GM13977 (cell line): ENCODE measurements at regions not wholly inside any gene's neighbourhood (a gene's known extent, or its start where the extent isn't known, plus 50 kb on each side); places are given as distances from the start of the nearest gene placed in this dataset.
"Not testable (repeated sequence)": the region's sequence is repeated elsewhere in the genome, so short reads cannot be mapped to it uniquely, and the experiment has no call there.

Source experiments
- DNase-seq: peaks from one replicate; pipeline ENCODE4 v3.0.0; 2012; ENCODE audit warnings: low spot score
- CTCF ChIP-seq: IDR thresholded peaks from 2 replicates; pipeline ENCODE4 v1.5.1; 2012; ENCODE audit warnings: mild to moderate bottlenecking, control low read depth; ENCODE audit not compliant: insufficient read depth; ENCODE audit errors: extremely low read depth, missing control alignments
- in situ Hi-C: fragments of 300-500 bp; cut with MboI; formaldehyde crosslinking; loops from one replicate; pipeline ENCODE4 v1.12.0; 2022; ENCODE audit warnings: low sequenced_read_pairs, low pct_unique_long_range_greater_than_20kb, mixed read lengths, inconsistent platforms; ENCODE audit not compliant: unreplicated experiment

- DNase-seq: no peak
- in situ Hi-C loops: no loop called here
- TF ChIP-seq CTCF: no peak
These were observed 64.6 kb upstream of the ATP2C1 start for GRCh38 chr3:130828948-130829947.

GRCh38 chr3:130831719-130832400 is 62.0 kb upstream of the ATP2C1 start:
- DNase-seq: no peak
- TF ChIP-seq CTCF: no peak
- in situ Hi-C loops: no loop called here

DNA sequence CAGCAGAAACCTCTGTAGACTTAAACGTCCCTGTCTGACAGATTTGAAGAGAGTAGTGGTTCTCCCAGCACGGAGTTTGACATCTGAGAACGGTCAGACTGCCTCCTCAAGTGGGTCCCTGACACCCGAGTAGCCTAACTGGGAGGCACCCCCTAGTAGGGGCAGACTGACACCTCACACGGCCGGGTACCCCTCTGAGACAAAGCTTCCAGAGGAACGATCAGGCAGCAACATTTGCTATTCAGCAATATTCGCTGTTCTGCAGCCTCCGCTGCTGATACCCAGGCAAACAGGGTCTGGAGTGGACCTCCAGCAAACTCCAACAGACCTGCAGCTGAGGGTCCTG is 61.5 kb upstream of the ATP2C1 start:
- DNase-seq, in situ Hi-C loops: not testable (repeated sequence)

DNA sequence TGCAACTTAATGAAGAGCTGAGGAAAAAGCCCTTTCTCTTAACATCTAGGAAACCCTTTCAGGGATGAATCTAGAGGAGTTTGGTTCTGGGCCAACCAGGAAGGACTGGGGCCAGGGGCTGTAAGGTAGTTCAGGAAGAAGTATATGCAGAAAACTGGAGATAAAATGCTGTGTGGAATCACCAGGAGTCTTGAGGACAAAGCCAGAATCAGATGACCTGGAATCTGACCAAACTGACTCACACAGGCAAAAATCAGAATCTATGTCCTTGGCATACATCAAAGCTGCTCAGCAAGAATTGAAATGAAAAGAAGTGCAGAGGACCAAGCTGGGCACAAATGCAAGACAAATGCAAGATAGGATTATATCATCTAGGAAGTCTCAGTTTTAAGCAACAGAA is 59.4 kb upstream of the ATP2C1 start:
- no peak for TF ChIP-seq CTCF
- DNase-seq: no peak
- in situ Hi-C loops: no loop called here

DNA sequence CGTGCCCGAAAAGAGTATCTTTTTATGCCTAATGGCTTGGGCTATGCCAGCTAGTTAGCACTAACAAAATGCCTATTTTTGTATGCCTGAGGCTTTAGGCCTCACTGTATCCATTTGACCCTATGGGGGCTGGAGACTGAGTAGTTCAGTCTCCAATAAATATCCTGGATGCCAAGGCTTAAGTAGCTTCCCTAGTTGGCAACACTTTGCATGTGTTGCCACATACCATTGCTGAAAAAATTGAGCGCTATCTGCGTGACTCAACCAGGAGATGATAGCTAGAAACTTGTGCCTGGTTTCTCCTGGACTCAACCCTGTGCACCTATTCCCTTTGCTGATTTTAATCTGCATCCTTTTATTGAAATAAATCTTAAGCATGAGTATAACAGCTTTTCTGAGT is 58.4 kb upstream of the ATP2C1 start:
- TF ChIP-seq CTCF: no peak
- DNase-seq: no peak
- in situ Hi-C loops: no loop called here

DNA sequence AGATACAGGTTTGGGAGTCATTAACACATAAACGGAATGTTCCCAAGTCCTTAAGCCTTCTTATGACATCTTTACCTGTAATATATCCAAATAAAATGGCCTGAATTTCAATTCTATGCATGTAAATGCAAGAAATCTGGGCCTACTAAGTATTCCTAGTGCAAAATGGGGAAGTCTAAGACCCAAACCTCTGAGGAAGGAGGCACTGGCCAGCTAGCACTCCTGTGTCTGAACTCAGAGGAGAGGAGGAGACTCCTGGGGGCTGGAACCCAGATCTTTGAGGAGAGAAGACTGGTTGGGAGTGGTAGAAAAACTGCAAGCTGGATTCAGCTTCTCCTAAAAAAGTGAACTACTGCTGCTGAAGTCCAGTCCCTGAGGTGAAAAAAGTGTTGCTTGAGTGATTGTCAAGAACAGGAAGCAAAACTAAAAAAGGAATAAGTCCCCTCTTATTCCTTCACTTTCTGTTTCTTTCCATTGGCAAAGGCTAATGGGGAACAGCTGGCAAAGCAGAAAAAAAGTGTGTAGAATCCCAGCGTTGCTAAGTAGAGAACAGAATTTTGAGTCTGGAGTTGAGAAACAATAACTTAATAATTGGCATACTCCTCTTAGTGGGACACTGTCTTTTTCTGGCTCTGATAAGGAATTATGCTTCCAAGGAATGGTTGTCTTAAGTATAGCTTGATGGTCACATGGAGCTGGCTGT is 54.8 kb upstream of the ATP2C1 start:
- no peak for TF ChIP-seq CTCF
- in situ Hi-C loops: no loop called here
- no peak for DNase-seq
